Left lung (tissue), 4 donors: ENCODE measurements at regions not wholly inside any gene's neighbourhood (a gene's known extent, or its start where the extent isn't known, plus 50 kb on each side); places are given as distances from the start of the nearest gene placed in this dataset.

Experiments
- ATAC-seq: fragments of 200-7000 bp; cut with Tn5 transposase; one replicate; pipeline ENCODE4 v1.9.1; 2020; ENCODE audit warnings: moderate library complexity
- DNase-seq, 4 donors: peaks; one replicate each; pipeline ENCODE4 v3.0.0-alpha.2; 2013 to 2020
- H3K27ac ChIP-seq, 2 donors: fragments of 200-600 bp; sonication (generic) in 1 of 2; one replicate each; pipeline versions ENCODE4 v1.5.0 to v1.8.0; 2020 to 2021
- H3K27me3 ChIP-seq, 2 donors: fragments of 200-600 bp; sonication (generic) in 1 of 2; one replicate each; pipeline versions ENCODE4 v1.5.0 to v1.8.0; 2020 to 2021
- H3K36me3 ChIP-seq, 2 donors: fragments of 200-600 bp; sonication (generic) in 1 of 2; one replicate each; pipeline versions ENCODE4 v1.5.0 to v1.8.0; 2020 to 2021
- H3K4me1 ChIP-seq, 2 donors: fragments of 200-600 bp; one replicate each; pipeline ENCODE4 v1.8.0; 2021
- H3K4me3 ChIP-seq, 2 donors: fragments of 200-600 bp; sonication (generic) in 1 of 2; one replicate each; pipeline versions ENCODE4 v1.5.0 to v1.8.0; 2020 to 2021; ENCODE audit warnings: mild to moderate bottlenecking in 1 of 2
- H3K9me3 ChIP-seq, 2 donors: fragments of 200-600 bp; sonication (generic) in 1 of 2; one replicate each; pipeline versions ENCODE4 v1.5.0 to v1.8.0; 2020 to 2021
- intact Hi-C, 2 donors: fragments of 100-400 bp; cut with DNase I; formaldehyde crosslinking; loops; one replicate each; pipeline versions ENCODE4 v1.11.2 to v1.14.2; 2022
- TF ChIP-seq, protein P1 (sequence below), 2 donors: fragments of 200-600 bp; sonication (generic) in 1 of 2; IDR thresholded peaks; one replicate each; pipeline versions ENCODE4 v1.5.0 to v1.8.0; 2021; ENCODE audit warnings: antibody characterized with exemption in 2 of 2
- donor health status: DM: no; HTN: yes; CAD: no.
- donor health status: DM: no; HTN: no; CAD: no.

DNA sequence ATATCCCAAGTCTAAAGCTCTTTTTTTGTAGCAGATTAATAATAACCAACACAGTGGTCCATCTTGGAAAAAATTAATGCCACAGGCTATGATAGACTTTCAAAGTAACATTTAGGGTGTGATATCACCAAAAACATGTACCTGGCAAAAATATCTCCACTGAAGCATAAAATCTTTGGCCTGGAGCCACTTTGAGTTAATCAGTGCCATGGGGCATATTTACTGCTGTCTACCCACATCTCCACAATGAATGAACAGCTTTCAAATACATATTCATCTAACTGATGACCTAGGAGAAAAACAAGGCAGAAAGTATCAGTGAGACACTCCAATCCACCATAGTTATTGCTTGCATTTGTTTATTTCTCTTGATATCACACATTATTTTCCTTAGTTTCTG lies 296.0 kb upstream of the MDFIC2 start:
- Histone ChIP-seq H3K27ac (no peak overlapping the region), H3K27me3 (no peaks in the 10 kb centered on the region), H3K9me3 (peaks cover 0 to 7% of the 10 kb centered on the region in 2 donors), H3K36me3 (no peaks in the 10 kb centered on the region), H3K4me3 (no peak overlapping the region), H3K4me1 (no peaks in the 10 kb centered on the region)
- ATAC-seq (no peak), DNase-seq (no peak)
- intact Hi-C loops, result no loop called here
- TF ChIP-seq, protein P1, sequence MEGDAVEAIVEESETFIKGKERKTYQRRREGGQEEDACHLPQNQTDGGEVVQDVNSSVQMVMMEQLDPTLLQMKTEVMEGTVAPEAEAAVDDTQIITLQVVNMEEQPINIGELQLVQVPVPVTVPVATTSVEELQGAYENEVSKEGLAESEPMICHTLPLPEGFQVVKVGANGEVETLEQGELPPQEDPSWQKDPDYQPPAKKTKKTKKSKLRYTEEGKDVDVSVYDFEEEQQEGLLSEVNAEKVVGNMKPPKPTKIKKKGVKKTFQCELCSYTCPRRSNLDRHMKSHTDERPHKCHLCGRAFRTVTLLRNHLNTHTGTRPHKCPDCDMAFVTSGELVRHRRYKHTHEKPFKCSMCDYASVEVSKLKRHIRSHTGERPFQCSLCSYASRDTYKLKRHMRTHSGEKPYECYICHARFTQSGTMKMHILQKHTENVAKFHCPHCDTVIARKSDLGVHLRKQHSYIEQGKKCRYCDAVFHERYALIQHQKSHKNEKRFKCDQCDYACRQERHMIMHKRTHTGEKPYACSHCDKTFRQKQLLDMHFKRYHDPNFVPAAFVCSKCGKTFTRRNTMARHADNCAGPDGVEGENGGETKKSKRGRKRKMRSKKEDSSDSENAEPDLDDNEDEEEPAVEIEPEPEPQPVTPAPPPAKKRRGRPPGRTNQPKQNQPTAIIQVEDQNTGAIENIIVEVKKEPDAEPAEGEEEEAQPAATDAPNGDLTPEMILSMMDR (IDR thresholded peaks at IDR 0.05), result no peak

DNA sequence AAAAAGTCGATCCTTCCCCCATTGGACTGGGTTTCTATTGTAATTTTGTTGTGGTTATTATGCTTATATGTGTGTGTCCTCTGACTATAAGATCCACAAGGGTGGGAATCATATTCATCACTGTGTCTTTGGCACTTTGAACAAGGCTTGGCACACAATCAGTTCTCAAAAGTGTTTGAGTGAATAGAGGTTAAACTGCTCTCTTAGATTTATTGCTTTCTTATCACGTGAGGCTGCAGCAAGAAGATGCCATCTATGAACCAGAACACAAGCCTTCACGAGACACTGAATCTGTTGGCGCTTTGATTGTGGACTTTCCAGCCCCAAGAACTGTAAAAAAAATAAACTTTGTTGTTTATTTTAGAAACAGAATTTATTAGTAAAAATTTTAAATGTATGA lies 295.0 kb upstream of the MDFIC2 start:
- DNase-seq (no peak), ATAC-seq (no peak)
- Histone ChIP-seq H3K9me3 (peaks cover 0 to 7% of the 10 kb centered on the region in 2 donors), H3K4me3 (no peak overlapping the region), H3K27me3 (no peaks in the 10 kb centered on the region), H3K4me1 (no peaks in the 10 kb centered on the region), H3K36me3 (no peaks in the 10 kb centered on the region), H3K27ac (no peak overlapping the region)
- intact Hi-C loops, result no loop called here
- TF ChIP-seq, protein P1 (IDR thresholded peaks at IDR 0.05), result no peak

DNA sequence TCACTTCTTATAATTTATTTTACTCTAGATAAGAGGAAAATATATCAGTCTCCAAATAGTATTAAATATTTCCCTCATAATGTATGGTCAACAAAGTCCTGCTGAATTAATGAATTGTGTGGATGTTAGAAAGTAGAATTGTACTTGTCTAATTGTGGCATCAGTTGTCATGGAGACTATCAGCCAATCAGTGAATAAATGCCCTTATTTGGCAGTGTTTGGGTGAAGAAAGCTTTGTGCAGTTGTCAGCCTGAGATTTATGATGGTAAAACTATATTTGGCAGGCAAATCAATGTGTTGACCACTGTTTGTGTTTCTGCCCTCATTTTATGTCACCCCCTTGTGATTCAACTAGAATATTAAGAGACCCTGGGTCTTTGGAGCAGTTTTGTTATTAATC lies 293.6 kb upstream of the MDFIC2 start:
- H3K9me3 ChIP-seq, result no peaks in the 10 kb centered on the region
- intact Hi-C loops, result no loop called here
- H3K4me1 ChIP-seq, result no peaks in the 10 kb centered on the region
- H3K27ac ChIP-seq, result no peak overlapping the region
- TF ChIP-seq, protein P1 (IDR thresholded peaks at IDR 0.05), result no peak
- H3K4me3 ChIP-seq, result no peak overlapping the region
- H3K27me3 ChIP-seq, result no peaks in the 10 kb centered on the region
- ATAC-seq (no peak), DNase-seq (no peak)
- no peaks in the 10 kb centered on the region for H3K36me3 ChIP-seq

DNA sequence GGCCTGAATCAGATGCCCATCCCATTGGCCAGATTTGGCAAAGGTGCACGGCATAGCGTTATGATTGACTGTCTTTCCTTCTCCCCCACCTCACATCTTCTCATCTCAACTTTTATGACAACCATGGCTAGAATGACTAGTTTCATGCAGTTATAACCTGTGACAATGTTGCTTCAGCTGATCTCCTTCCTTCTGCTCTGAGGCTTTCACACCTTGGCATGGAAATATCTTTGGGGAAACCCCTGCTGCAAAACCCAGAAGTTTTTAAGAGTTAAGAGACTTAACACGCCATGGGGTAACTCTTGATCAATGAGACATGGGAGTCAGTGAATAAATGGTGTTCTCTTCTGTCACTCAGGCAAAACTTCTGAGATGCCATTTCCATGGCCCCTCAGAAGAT lies 290.7 kb upstream of the MDFIC2 start:
- DNase-seq (no peak), ATAC-seq (no peak)
- no peaks in the 10 kb centered on the region for H3K27me3 ChIP-seq
- TF ChIP-seq, protein P1 (IDR thresholded peaks at IDR 0.05), result no peak
- no peaks in the 10 kb centered on the region for H3K9me3 ChIP-seq
- no peak overlapping the region for H3K27ac ChIP-seq
- intact Hi-C loops, result no loop called here
- H3K4me3 ChIP-seq, result no peak overlapping the region
- H3K4me1 ChIP-seq, result no peaks in the 10 kb centered on the region
- no peaks in the 10 kb centered on the region for H3K36me3 ChIP-seq

DNA sequence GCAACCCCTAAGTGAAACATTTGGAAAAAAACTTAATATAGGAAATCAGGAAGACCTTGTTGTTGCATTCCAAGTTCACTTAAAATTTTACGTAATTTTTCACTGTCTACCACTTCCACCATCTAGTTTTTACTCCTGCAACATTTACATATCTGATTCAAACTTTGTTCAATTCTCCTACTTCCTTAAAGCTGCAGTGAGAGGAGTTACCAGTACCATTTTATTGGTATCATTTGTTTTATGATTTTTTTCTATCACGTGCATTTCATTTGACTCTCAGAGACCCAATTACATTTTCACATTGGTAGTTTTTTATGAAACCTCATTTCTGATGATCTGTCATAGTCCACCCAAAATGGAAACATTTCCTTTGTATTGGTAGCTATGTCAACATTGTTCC lies 284.9 kb upstream of the MDFIC2 start:
- DNase-seq (no peak), ATAC-seq (no peak)
- TF ChIP-seq, protein P1 (IDR thresholded peaks at IDR 0.05), result no peak
- intact Hi-C loops, result no loop called here
- Histone ChIP-seq H3K4me3 (no peak overlapping the region), H3K27ac (no peak overlapping the region), H3K4me1 (no peaks in the 10 kb centered on the region), H3K36me3 (no peaks in the 10 kb centered on the region), H3K9me3 (no peaks in the 10 kb centered on the region), H3K27me3 (no peaks in the 10 kb centered on the region)
